ENCODE measurements at regions not wholly inside any gene's neighbourhood (a gene's known extent, or its start where the extent isn't known, plus 50 kb on each side); places are given as distances from the start of the nearest gene placed in this dataset.

GRCh38 chr20:56802805-56803204 lies 173.7 kb downstream of the TFAP2C start:
- intact Hi-C loops (cut with micrococcal nuclease; ENCODE audit: unreplicated experiment): no loop called here
- no peak for TF ChIP-seq EZH2 (IDR thresholded peaks at IDR 0.05; ENCODE audit: borderline replicate concordance, low read depth, low read length, poor library complexity, severe bottlenecking)
- ChIA-PET CTCF (no interaction called here), POLR2A (ENCODE audit: low non-redundant PET) (no interaction called here)
- Histone ChIP-seq H3K27ac (ENCODE audit: low read depth, low read length, poor library complexity, severe bottlenecking) (no peak overlapping the region), H3K9me3 (ENCODE audit: low read depth, low read length, poor library complexity, severe bottlenecking) (no peaks in the 10 kb centered on the region), H3K4me1 (ENCODE audit: insufficient read depth, low read length, poor library complexity, severe bottlenecking) (no peaks in the 10 kb centered on the region), H3K4me3 (ENCODE audit: low read depth, low read length, poor library complexity, severe bottlenecking) (no peak overlapping the region), H3K36me3 (ENCODE audit: insufficient read depth, low read length, poor library complexity, severe bottlenecking) (no peaks in the 10 kb centered on the region), H3K27me3 (replicated peaks; ENCODE audit: insufficient read depth, low read depth, low read length, poor library complexity) (peaks cover 57% of the 10 kb centered on the region)
- BruUV-seq (replicated peaks): no TSS peak
- DNase-seq (ENCODE audit: low spot score): no peak

- ChIA-PET CTCF (interaction anchor here (0.6 kb wide), 1 partner anchor 207 kb away, joined by 13 read pairs; no protein-coding TSS in a partner anchor), POLR2A (ENCODE audit: low non-redundant PET) (no interaction called here)
- H3K27me3 ChIP-seq (replicated peaks; ENCODE audit: insufficient read depth, low read depth, low read length, poor library complexity): peaks cover 56% of the 10 kb centered on the region
- no peaks in the 10 kb centered on the region for H3K36me3 ChIP-seq (ENCODE audit: insufficient read depth, low read length, poor library complexity, severe bottlenecking)
- no peaks in the 10 kb centered on the region for H3K9me3 ChIP-seq (ENCODE audit: low read depth, low read length, poor library complexity, severe bottlenecking)
- TF ChIP-seq EZH2 (IDR thresholded peaks at IDR 0.05; ENCODE audit: borderline replicate concordance, low read depth, low read length, poor library complexity, severe bottlenecking): no peak
- no peak for TF ChIP-seq CTCF (conservative IDR thresholded peaks at IDR 0.05; ENCODE audit: low read depth, low read length)
- no TSS peak for BruUV-seq (replicated peaks)
- H3K4me1 ChIP-seq (ENCODE audit: insufficient read depth, low read length, poor library complexity, severe bottlenecking): no peaks in the 10 kb centered on the region
- DNase-seq (ENCODE audit: low spot score): no peak
- no peak overlapping the region for H3K4me3 ChIP-seq (ENCODE audit: low read depth, low read length, poor library complexity, severe bottlenecking)
- no peak overlapping the region for H3K27ac ChIP-seq (ENCODE audit: low read depth, low read length, poor library complexity, severe bottlenecking)
- intact Hi-C loops (cut with micrococcal nuclease; ENCODE audit: unreplicated experiment): no loop called here
These were observed 176.2 kb downstream of the TFAP2C start for GRCh38 chr20:56805313-56805712.

- no TSS peak for BruUV-seq (replicated peaks)
- CTCF ChIA-PET: interaction anchor here (0.6 kb wide), 1 partner anchor 206 kb away, joined by 13 read pairs; no protein-coding TSS in a partner anchor
These were observed 176.9 kb downstream of the TFAP2C start for GRCh38 chr20:56805966-56806365.

More at GRCh38 chr20:56805966-56806365, 176.9 kb downstream of the TFAP2C start:
- no peak overlapping the region for H3K4me3 ChIP-seq (ENCODE audit: low read depth, low read length, poor library complexity, severe bottlenecking)
- no peaks in the 10 kb centered on the region for H3K36me3 ChIP-seq (ENCODE audit: insufficient read depth, low read length, poor library complexity, severe bottlenecking)
- intact Hi-C loops (cut with micrococcal nuclease; ENCODE audit: unreplicated experiment): no loop called here
- no peak overlapping the region for H3K27ac ChIP-seq (ENCODE audit: low read depth, low read length, poor library complexity, severe bottlenecking)
- POLR2A ChIA-PET (ENCODE audit: low non-redundant PET): no interaction called here
- no peaks in the 10 kb centered on the region for H3K4me1 ChIP-seq (ENCODE audit: insufficient read depth, low read length, poor library complexity, severe bottlenecking)
- no peak for DNase-seq (ENCODE audit: low spot score)
- H3K9me3 ChIP-seq (ENCODE audit: low read depth, low read length, poor library complexity, severe bottlenecking): no peaks in the 10 kb centered on the region
- peaks cover 51% of the 10 kb centered on the region for H3K27me3 ChIP-seq (replicated peaks; ENCODE audit: insufficient read depth, low read depth, low read length, poor library complexity)
- no peak for TF ChIP-seq EZH2 (IDR thresholded peaks at IDR 0.05; ENCODE audit: borderline replicate concordance, low read depth, low read length, poor library complexity, severe bottlenecking)
- TF ChIP-seq CTCF (conservative IDR thresholded peaks at IDR 0.05; ENCODE audit: low read depth, low read length): no peak
